Right lobe of liver (tissue), 6 donors: ENCODE measurements at regions not wholly inside any gene's neighbourhood (a gene's known extent, or its start where the extent isn't known, plus 50 kb on each side); places are given as distances from the start of the nearest gene placed in this dataset.

Experiments used
- ATAC-seq, 4 donors: fragments of 200-7000 bp; cut with Tn5 transposase; one replicate each; pipeline ENCODE4 v1.9.1; 2020; ENCODE audit warnings: mild to moderate bottlenecking in 4 of 4, moderate library complexity in 4 of 4
- DNase-seq, 3 donors: peaks; one replicate each; pipeline ENCODE4 v3.0.0-alpha.2; 2020
- H3K27ac ChIP-seq, 3 donors: fragments of 200-600 bp; one replicate each; pipeline ENCODE4 v1.8.0; 2022
- H3K27me3 ChIP-seq, 2 donors: fragments of 200-600 bp; one replicate each; pipeline ENCODE4 v1.8.0; 2022
- H3K36me3 ChIP-seq, 4 donors: fragments of 200-600 bp; sonication (generic) in 1 of 4; one replicate each; pipeline versions ENCODE4 v1.5.1 to v1.8.0; 2017 to 2022; ENCODE audit warnings: control low read depth in 1 of 4
- H3K4me1 ChIP-seq, 4 donors: fragments of 200-600 bp; sonication (generic) in 1 of 4; one replicate each; pipeline versions ENCODE4 v1.5.1 to v1.8.0; 2017 to 2022; ENCODE audit warnings: control low read depth in 1 of 4
- H3K4me3 ChIP-seq, 3 donors: fragments of 200-600 bp; one replicate each; pipeline ENCODE4 v1.8.0; 2022
- H3K9me3 ChIP-seq, 4 donors: fragments of 200-600 bp; sonication (generic) in 1 of 4; one replicate each; pipeline versions ENCODE4 v1.5.1 to v1.8.0; 2017 to 2022; ENCODE audit warnings: control low read depth in 1 of 4
- CTCF ChIP-seq, 4 donors: fragments of 200-600 bp in 3 of 4; fragments of 450-650 bp in 1 of 4; IDR thresholded peaks; one replicate each; pipeline versions ENCODE4 v1.5.1 to v1.8.0; 2016 to 2022; ENCODE audit warnings: antibody characterized with exemption in 4 of 4, mild to moderate bottlenecking in 2 of 4
- POLR2A ChIP-seq: fragments of 450-650 bp; IDR thresholded peaks from one replicate; pipeline ENCODE4 v1.6.1; 2017; ENCODE audit warnings: antibody characterized with exemption, mild to moderate bottlenecking
- WGBS: methylation state at CpG from one replicate; pipeline ENCODE4 v1.1.6; 2018; ENCODE audit warnings: low coverage, low lambda C conversion rate; ENCODE audit not compliant: insufficient coverage; ENCODE audit errors: missing lambda C conversion rate; 5-methylcytosine and 5-hydroxymethylcytosine counted together
- intact Hi-C, 2 donors: fragments of 100-400 bp; cut with DNase I; formaldehyde crosslinking; loops; one replicate each; pipeline versions ENCODE4 v1.11.2 to v1.14.1; 2022
- donor health status: DM: no; HTN: yes; CAD: no.
- donor health status: DM: no; HTN: no; CAD: no.
- donor health status: DM: no; HTN: no; CAD: no.
- donor health status: DM: no; HTN: yes; CAD: no.
- donor health status: DM: no; HTN: yes; CAD: no.

GRCh38 chr20:24836661-24837299 lies 112.3 kb upstream of the CST7 start:
- no peak for DNase-seq
- intact Hi-C loops: no loop called here
- Histone ChIP-seq H3K27me3 (no peaks in the 10 kb centered on the region), H3K4me3 (no peak overlapping the region), H3K27ac (no peak overlapping the region), H3K4me1 (no peaks in the 10 kb centered on the region), H3K9me3 (no peaks in the 10 kb centered on the region), H3K36me3 (no peaks in the 10 kb centered on the region)
- 63% methylated on average over 8 of the region's 9 CpGs for WGBS
- TF ChIP-seq POLR2A: no peak
- TF ChIP-seq CTCF (IDR thresholded peaks at IDR 0.05): no peak
- ATAC-seq: no peak

GRCh38 chr20:24837781-24838450 lies 111.2 kb upstream of the CST7 start:
- Histone ChIP-seq H3K9me3 (no peaks in the 10 kb centered on the region), H3K36me3 (no peaks in the 10 kb centered on the region), H3K4me3 (no peak overlapping the region), H3K27me3 (no peaks in the 10 kb centered on the region), H3K4me1 (no peaks in the 10 kb centered on the region), H3K27ac (no peak overlapping the region)
- no peak for ATAC-seq
- intact Hi-C loops: no loop called here
- TF ChIP-seq CTCF (IDR thresholded peaks at IDR 0.05) (no peak), POLR2A (no peak)
- no peak for DNase-seq
- WGBS: 88% methylated on average over 5 of the region's 7 CpGs

GRCh38 chr20:24838546-24839535 lies 110.2 kb upstream of the CST7 start:
- no peaks in the 10 kb centered on the region for H3K36me3 ChIP-seq
- no peaks in the 10 kb centered on the region for H3K27me3 ChIP-seq
- 76% methylated on average over 6 of the region's 8 CpGs for WGBS
- H3K9me3 ChIP-seq: no peaks in the 10 kb centered on the region
- H3K4me3 ChIP-seq: no peak overlapping the region
- TF ChIP-seq CTCF (IDR thresholded peaks at IDR 0.05): no peak
- TF ChIP-seq POLR2A: no peak
- DNase-seq: no peak
- intact Hi-C loops: no loop called here
- H3K27ac ChIP-seq: no peak overlapping the region
- ATAC-seq: no peak
- H3K4me1 ChIP-seq: no peaks in the 10 kb centered on the region

GRCh38 chr20:24840121-24840713 lies 108.9 kb upstream of the CST7 start:
- TF ChIP-seq POLR2A (no peak), CTCF (IDR thresholded peaks at IDR 0.05) (no peak)
- 57% methylated on average over 7 of the region's 8 CpGs for WGBS
- no peaks in the 10 kb centered on the region for H3K9me3 ChIP-seq
- H3K4me1 ChIP-seq: no peaks in the 10 kb centered on the region
- no peak overlapping the region for H3K27ac ChIP-seq
- no peaks in the 10 kb centered on the region for H3K27me3 ChIP-seq
- intact Hi-C loops: no loop called here
- DNase-seq (no peak), ATAC-seq (no peak)
- no peak overlapping the region for H3K4me3 ChIP-seq
- H3K36me3 ChIP-seq: no peaks in the 10 kb centered on the region
